ENCODE measurements at regions not wholly inside any gene's neighbourhood (a gene's known extent, or its start where the extent isn't known, plus 50 kb on each side); places are given as distances from the start of the nearest gene placed in this dataset.

DNA sequence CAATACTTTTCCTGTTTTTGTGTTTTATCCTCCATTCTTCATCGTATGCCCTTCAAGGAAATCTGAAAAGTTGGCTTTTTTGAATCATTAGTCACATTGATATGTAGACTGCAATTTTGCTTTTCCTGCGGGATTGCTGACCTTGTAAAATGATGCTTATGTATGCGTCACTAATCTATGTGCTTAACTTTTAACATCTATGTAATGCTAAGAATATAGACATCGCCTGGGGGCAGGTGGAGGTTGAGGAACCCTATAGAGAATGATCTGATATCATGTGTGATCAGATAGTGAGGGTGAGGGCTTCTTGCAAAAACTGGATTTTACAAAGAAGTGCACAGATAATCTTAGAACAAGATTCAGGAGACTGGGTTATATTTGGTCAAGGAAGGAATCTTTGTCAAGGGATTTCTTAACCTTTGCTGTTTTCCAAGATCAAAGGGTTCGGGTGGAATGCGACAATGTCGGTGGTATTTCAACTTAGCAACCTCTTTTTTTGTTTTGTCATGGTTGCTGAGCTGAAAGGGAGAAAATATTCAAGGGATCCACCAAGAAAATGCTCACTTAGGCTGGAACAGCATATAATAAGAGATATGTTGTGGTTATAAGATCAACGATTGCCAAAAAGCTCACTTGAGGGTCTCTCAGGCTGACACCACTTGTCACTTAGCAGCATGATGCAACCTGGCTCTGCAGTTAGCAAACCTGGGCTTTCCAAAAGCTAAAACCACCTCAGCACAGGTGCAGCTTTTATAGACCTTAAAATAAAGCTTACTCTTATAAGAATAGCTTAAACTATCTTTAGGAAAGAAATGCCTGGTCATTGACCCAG is 70.6 kb upstream of the PUDP start:
- H3K4me1 ChIP-seq (ENCODE audit: control insufficient read depth, low read depth, low read length): no peaks in the 10 kb centered on the region
- H3K27ac ChIP-seq (ENCODE audit: low read length): no peak overlapping the region
- no peaks in the 10 kb centered on the region for H3K36me3 ChIP-seq (ENCODE audit: control insufficient read depth, low read depth, low read length)
- H3K27me3 ChIP-seq (ENCODE audit: control insufficient read depth, insufficient read depth, low read length): no peaks in the 10 kb centered on the region
- no peak overlapping the region for H3K4me3 ChIP-seq (ENCODE audit: low read length)
- H3K9ac ChIP-seq (ENCODE audit: low read length): no peak overlapping the region
- H3K9me3 ChIP-seq (ENCODE audit: control insufficient read depth, low read depth, low read length): no peaks in the 10 kb centered on the region

DNA sequence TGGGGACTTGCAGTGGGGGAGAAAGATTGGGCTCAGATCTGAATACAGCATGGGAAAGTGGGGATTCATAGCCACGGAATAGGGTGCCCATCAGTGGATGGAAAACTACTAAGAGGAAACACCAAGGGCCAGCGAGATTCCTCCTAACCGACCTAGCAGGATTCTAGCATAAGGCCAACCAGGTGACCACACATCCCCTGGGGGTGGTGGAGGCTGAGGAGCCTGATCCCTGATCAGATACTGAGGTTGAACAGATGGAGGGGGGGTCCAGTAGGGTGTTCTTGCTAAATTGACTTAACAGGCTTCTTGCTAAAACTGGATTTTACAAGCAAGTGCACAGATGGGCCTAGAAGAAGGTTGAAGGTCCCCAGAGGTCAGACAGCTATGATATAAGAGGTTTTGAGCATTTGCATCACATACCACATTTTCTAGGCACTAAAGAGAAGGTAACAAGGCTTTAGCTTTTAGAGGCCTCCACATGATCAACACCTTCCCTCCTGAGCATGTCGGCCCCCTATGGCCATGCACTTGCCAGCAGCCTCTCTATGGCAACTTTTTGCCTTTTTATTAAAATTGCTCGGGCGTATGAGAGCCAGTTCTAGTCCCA is 69.1 kb upstream of the PUDP start:
- H3K9ac ChIP-seq (ENCODE audit: low read length): no peak overlapping the region
- no peaks in the 10 kb centered on the region for H3K36me3 ChIP-seq (ENCODE audit: control insufficient read depth, low read depth, low read length)
- H3K4me3 ChIP-seq (ENCODE audit: low read length): no peak overlapping the region
- no peaks in the 10 kb centered on the region for H3K27me3 ChIP-seq (ENCODE audit: control insufficient read depth, insufficient read depth, low read length)
- no peaks in the 10 kb centered on the region for H3K4me1 ChIP-seq (ENCODE audit: control insufficient read depth, low read depth, low read length)
- no peak overlapping the region for H3K27ac ChIP-seq (ENCODE audit: low read length)
- no peaks in the 10 kb centered on the region for H3K9me3 ChIP-seq (ENCODE audit: control insufficient read depth, low read depth, low read length)

DNA sequence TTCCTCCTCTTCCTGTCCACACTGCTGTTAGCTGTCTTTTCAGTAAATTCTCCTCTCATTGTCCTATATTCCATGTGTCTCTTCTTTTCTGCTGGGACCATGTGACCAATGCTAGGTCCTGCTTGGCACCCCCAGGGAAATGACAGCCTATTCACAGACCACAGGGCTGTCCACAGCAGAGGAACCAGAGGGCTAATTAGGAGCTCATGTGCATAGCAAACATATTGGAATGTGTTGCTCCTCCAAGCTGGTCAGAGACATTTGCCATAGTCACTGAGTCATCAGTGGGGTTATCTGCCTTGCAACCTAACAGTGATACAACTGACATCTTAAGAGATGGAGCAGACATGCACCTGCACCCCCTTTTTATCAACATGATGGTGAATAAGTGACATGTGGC is 67.9 kb upstream of the PUDP start:
- no peaks in the 10 kb centered on the region for H3K4me1 ChIP-seq (ENCODE audit: control insufficient read depth, low read depth, low read length)
- no peaks in the 10 kb centered on the region for H3K27me3 ChIP-seq (ENCODE audit: control insufficient read depth, insufficient read depth, low read length)

DNA sequence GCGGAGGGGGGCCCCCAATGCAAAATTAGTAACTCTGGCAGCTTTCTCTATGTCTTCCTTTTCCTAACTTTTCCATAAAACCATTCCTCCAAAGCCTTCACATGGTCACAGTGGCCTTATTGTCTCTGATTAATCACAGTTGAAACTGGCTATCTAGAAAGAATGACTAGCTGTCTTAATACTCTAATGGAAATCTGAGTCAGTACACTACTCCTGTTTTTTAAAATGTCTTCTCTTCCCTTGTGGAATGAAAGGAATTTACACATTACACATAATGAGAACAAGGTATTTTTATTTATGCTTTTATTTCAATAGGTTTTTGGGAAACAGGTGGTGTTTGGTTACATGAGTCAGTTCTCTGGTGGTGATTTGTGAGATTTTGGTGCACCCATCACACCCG is 66.3 kb upstream of the PUDP start:
- Histone ChIP-seq H3K27ac (ENCODE audit: low read length) (no peak overlapping the region), H3K9me3 (ENCODE audit: control insufficient read depth, low read depth, low read length) (no peaks in the 10 kb centered on the region), H3K36me3 (ENCODE audit: control insufficient read depth, low read depth, low read length) (no peaks in the 10 kb centered on the region), H3K4me1 (ENCODE audit: control insufficient read depth, low read depth, low read length) (no peaks in the 10 kb centered on the region), H3K9ac (ENCODE audit: low read length) (no peak overlapping the region), H3K27me3 (ENCODE audit: control insufficient read depth, insufficient read depth, low read length) (no peaks in the 10 kb centered on the region), H3K4me3 (ENCODE audit: low read length) (no peak overlapping the region)

More for the DNA sequence above, 67.9 kb upstream of the PUDP start:
- Histone ChIP-seq H3K36me3 (ENCODE audit: control insufficient read depth, low read depth, low read length) (no peaks in the 10 kb centered on the region), H3K9me3 (ENCODE audit: control insufficient read depth, low read depth, low read length) (no peaks in the 10 kb centered on the region), H3K4me3 (ENCODE audit: low read length) (no peak overlapping the region), H3K27ac (ENCODE audit: low read length) (no peak overlapping the region), H3K9ac (ENCODE audit: low read length) (no peak overlapping the region)

DNA sequence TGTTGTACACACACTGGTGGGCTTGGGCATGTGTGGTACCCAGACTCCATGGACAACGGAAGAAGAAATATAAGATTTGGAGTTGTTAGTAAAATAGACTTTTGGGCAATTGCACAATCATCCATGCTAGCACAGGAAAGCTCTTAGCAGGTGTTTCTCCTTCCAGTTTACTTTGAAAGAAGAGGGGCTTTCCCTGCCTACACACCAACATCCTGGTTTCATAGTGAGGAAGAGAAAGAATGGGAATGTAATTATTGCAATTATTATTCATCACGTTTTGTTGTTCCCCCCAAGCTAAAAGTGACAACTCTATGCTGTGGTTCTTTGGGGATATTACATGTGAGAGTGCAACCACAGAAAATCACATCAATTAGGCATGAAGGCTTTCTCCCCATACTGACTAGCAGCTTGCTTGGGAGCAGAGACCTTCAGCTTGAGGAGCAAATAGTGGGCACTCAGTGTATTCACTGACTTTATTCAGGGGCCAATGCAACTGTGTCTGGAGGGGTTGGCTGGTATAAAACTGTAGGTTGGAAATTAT is 57.2 kb upstream of the PUDP start:
- no peaks in the 10 kb centered on the region for H3K9me3 ChIP-seq (ENCODE audit: control insufficient read depth, low read depth, low read length)
- H3K4me3 ChIP-seq (ENCODE audit: low read length): no peak overlapping the region
- H3K27me3 ChIP-seq (ENCODE audit: control insufficient read depth, insufficient read depth, low read length): no peaks in the 10 kb centered on the region
- H3K4me1 ChIP-seq (ENCODE audit: control insufficient read depth, low read depth, low read length): no peaks in the 10 kb centered on the region
- H3K9ac ChIP-seq (ENCODE audit: low read length): no peak overlapping the region
- H3K27ac ChIP-seq (ENCODE audit: low read length): no peak overlapping the region
- no peaks in the 10 kb centered on the region for H3K36me3 ChIP-seq (ENCODE audit: control insufficient read depth, low read depth, low read length)

DNA sequence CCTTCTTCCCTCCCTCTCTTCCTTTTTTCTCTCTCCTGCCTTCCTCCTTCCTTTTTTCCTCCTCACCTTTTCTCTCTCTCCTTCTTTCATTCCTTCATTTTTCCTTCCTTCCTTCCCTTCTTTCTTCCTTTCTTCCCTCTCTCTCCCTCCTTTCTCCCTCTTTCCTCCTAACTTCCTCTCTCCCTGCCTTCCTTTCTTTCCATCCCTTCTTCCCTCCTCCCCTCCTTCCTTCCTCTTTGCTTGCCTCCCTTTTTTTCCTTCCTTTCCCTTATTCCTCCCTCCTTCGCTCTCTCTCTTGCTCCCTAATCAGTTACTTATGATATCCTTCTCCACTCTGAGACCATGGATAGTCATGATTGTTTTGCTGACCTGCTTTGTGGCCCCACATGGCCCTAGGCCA is 56.7 kb upstream of the PUDP start:
- no peak overlapping the region for H3K9ac ChIP-seq (ENCODE audit: low read length)
- H3K9me3 ChIP-seq (ENCODE audit: control insufficient read depth, low read depth, low read length): no peaks in the 10 kb centered on the region
- H3K4me3 ChIP-seq (ENCODE audit: low read length): no peak overlapping the region
- H3K4me1 ChIP-seq (ENCODE audit: control insufficient read depth, low read depth, low read length): no peaks in the 10 kb centered on the region
- no peaks in the 10 kb centered on the region for H3K27me3 ChIP-seq (ENCODE audit: control insufficient read depth, insufficient read depth, low read length)
- H3K27ac ChIP-seq (ENCODE audit: low read length): no peak overlapping the region
- no peaks in the 10 kb centered on the region for H3K36me3 ChIP-seq (ENCODE audit: control insufficient read depth, low read depth, low read length)

DNA sequence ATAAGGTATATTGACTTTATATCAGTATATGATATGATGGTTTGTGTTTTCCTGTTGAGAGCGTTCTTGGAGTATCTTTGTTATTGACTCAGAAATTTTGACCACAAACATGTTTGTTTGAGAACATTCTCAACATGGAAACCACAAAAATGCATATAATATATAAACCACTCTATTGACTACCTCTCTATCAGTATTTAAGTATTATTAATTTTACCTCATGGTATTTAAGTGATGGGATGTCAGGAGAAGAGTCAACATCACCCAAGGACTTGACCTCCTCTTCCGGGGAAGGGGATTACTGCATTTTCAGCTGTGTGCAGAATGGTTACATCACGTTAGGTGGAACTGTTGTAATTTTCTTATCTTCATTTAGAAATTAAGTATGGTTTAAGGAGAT is 54.3 kb upstream of the PUDP start:
- no peaks in the 10 kb centered on the region for H3K9me3 ChIP-seq (ENCODE audit: control insufficient read depth, low read depth, low read length)
- no peaks in the 10 kb centered on the region for H3K4me1 ChIP-seq (ENCODE audit: control insufficient read depth, low read depth, low read length)
- no peaks in the 10 kb centered on the region for H3K36me3 ChIP-seq (ENCODE audit: control insufficient read depth, low read depth, low read length)
- H3K9ac ChIP-seq (ENCODE audit: low read length): no peak overlapping the region
- H3K4me3 ChIP-seq (ENCODE audit: low read length): no peak overlapping the region
- H3K27me3 ChIP-seq (ENCODE audit: control insufficient read depth, insufficient read depth, low read length): no peaks in the 10 kb centered on the region
- no peak overlapping the region for H3K27ac ChIP-seq (ENCODE audit: low read length)

DNA sequence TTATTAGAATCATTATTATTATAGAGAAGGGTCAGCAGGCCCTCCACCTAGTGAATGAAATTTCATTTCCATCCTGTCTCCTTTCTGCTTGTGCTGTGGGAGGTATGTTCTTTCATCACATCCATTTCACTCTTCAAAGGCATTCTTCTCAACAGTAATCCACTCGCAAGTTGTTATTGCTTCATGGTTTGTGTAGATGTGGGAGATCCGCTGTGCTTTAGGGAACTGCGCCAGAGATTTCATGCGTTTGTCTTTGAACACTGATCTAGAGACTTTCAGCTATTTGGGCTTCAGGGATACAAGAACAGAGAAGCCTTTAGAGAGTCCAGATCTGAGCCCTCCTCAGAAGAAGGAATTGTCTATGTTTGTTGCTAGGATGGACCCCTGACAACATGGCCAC is 53.5 kb upstream of the PUDP start:
- Histone ChIP-seq H3K27ac (ENCODE audit: low read length) (no peak overlapping the region), H3K9me3 (ENCODE audit: control insufficient read depth, low read depth, low read length) (no peaks in the 10 kb centered on the region), H3K27me3 (ENCODE audit: control insufficient read depth, insufficient read depth, low read length) (no peaks in the 10 kb centered on the region), H3K9ac (ENCODE audit: low read length) (no peak overlapping the region), H3K36me3 (ENCODE audit: control insufficient read depth, low read depth, low read length) (no peaks in the 10 kb centered on the region), H3K4me3 (ENCODE audit: low read length) (no peak overlapping the region), H3K4me1 (ENCODE audit: control insufficient read depth, low read depth, low read length) (no peaks in the 10 kb centered on the region)

DNA sequence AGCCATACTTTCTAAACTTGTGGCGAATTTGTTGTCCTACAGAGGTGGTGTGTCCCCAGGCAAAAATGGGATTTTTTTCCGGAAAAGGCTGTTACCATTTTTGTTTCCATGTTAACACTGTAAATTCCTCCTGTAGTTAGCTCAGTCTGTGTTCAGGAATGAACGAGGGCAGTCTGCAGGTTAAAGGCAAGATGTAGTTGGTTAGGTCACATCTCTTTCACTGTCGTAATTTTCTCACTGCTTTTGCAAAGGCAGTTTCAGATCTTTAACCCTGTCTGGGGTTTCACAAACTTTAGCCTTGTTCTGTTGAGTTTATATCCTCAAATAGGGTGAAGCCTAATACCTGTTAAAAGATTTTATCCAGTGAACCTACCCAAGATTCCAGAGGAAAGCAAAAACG is 50.5 kb upstream of the PUDP start:
- Histone ChIP-seq H3K27me3 (ENCODE audit: control insufficient read depth, insufficient read depth, low read length) (no peaks in the 10 kb centered on the region), H3K9me3 (ENCODE audit: control insufficient read depth, low read depth, low read length) (no peaks in the 10 kb centered on the region), H3K27ac (ENCODE audit: low read length) (no peak overlapping the region), H3K4me3 (ENCODE audit: low read length) (no peak overlapping the region), H3K4me1 (ENCODE audit: control insufficient read depth, low read depth, low read length) (peaks cover 3% of the 10 kb centered on the region), H3K36me3 (ENCODE audit: control insufficient read depth, low read depth, low read length) (no peaks in the 10 kb centered on the region), H3K9ac (ENCODE audit: low read length) (no peak overlapping the region)
